ENCODE measurements at regions not wholly inside any gene's neighbourhood (a gene's known extent, or its start where the extent isn't known, plus 50 kb on each side); places are given as distances from the start of the nearest gene placed in this dataset.

- TF ChIP-seq, protein P1, sequence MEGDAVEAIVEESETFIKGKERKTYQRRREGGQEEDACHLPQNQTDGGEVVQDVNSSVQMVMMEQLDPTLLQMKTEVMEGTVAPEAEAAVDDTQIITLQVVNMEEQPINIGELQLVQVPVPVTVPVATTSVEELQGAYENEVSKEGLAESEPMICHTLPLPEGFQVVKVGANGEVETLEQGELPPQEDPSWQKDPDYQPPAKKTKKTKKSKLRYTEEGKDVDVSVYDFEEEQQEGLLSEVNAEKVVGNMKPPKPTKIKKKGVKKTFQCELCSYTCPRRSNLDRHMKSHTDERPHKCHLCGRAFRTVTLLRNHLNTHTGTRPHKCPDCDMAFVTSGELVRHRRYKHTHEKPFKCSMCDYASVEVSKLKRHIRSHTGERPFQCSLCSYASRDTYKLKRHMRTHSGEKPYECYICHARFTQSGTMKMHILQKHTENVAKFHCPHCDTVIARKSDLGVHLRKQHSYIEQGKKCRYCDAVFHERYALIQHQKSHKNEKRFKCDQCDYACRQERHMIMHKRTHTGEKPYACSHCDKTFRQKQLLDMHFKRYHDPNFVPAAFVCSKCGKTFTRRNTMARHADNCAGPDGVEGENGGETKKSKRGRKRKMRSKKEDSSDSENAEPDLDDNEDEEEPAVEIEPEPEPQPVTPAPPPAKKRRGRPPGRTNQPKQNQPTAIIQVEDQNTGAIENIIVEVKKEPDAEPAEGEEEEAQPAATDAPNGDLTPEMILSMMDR (conservative IDR thresholded peaks at IDR 0.05 in 1 of 2, IDR thresholded peaks at IDR 0.05 in 1 of 2; ENCODE audit: extremely low read depth in 1 of 2, insufficient read depth in 1 of 2, low read depth in 1 of 2, low read length in 2 of 2) = no peak
- TF ChIP-seq EZH2 (IDR thresholded peaks at IDR 0.05; ENCODE audit: borderline replicate concordance, low read length) = no peak
Observed at GRCh38 chr3:64743887-64744243, 56.1 kb upstream of the ADAMTS9 start.
